ENCODE measurements at regions not wholly inside any gene's neighbourhood (a gene's known extent, or its start where the extent isn't known, plus 50 kb on each side); places are given as distances from the start of the nearest gene placed in this dataset.
"Not testable (repeated sequence)": the region's sequence is repeated elsewhere in the genome, so short reads cannot be mapped to it uniquely, and the experiment has no call there.

DNA sequence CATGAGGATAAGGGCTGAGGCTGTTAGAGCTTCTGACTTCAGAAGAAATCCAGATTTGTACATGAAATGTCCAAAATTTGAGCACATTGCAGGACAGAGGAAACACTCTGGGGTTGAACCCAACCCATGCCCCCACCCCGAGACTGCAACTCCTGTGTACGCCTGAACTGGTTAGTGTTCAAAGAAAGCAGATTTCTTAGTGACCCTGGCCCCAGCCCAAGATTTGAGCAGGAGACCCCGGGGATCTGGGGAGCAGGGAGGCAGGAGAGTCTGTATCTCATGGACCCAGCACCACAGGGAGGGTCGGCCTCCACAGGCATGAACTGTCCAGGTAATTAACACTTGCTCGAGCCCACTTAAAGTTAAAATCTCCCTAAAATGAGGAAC is 69.3 kb upstream of the WNT7B start:
- H3K79me2 ChIP-seq (ENCODE audit: insufficient read depth, low read length): no peaks in the 10 kb centered on the region
- no peaks in the 10 kb centered on the region for H3K27me3 ChIP-seq (ENCODE audit: low read length)
- no peaks in the 10 kb centered on the region for H4K20me1 ChIP-seq (ENCODE audit: low read depth, low read length)
- H3K9ac ChIP-seq (ENCODE audit: low read length): no peak overlapping the region
- no peaks in the 10 kb centered on the region for H3K36me3 ChIP-seq (ENCODE audit: low read length)
- no peak overlapping the region for H3K4me2 ChIP-seq (ENCODE audit: low read depth, low read length, poor library complexity, severe bottlenecking)
- H3K9me2 ChIP-seq (replicated peaks; ENCODE audit: insufficient read depth, low read length): no peaks in the 10 kb centered on the region
- no peak overlapping the region for H3K27ac ChIP-seq (ENCODE audit: low read depth, low read length)
- no peak for TF ChIP-seq EZH2phosphoT487 (conservative IDR thresholded peaks at IDR 0.05; ENCODE audit: low read length)
- TF ChIP-seq, protein P1, sequence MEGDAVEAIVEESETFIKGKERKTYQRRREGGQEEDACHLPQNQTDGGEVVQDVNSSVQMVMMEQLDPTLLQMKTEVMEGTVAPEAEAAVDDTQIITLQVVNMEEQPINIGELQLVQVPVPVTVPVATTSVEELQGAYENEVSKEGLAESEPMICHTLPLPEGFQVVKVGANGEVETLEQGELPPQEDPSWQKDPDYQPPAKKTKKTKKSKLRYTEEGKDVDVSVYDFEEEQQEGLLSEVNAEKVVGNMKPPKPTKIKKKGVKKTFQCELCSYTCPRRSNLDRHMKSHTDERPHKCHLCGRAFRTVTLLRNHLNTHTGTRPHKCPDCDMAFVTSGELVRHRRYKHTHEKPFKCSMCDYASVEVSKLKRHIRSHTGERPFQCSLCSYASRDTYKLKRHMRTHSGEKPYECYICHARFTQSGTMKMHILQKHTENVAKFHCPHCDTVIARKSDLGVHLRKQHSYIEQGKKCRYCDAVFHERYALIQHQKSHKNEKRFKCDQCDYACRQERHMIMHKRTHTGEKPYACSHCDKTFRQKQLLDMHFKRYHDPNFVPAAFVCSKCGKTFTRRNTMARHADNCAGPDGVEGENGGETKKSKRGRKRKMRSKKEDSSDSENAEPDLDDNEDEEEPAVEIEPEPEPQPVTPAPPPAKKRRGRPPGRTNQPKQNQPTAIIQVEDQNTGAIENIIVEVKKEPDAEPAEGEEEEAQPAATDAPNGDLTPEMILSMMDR (IDR thresholded peaks at IDR 0.05; ENCODE audit: insufficient read depth, low read length, poor library complexity, severe bottlenecking): no peak
- no peaks in the 10 kb centered on the region for H3F3A ChIP-seq (ENCODE audit: insufficient read depth)
- no peak overlapping the region for H3K4me3 ChIP-seq (ENCODE audit: insufficient read depth, low read length, poor library complexity, severe bottlenecking)
- no peak overlapping the region for H2AFZ ChIP-seq (ENCODE audit: low read depth, low read length, severe bottlenecking)
- H3K9me3 ChIP-seq (ENCODE audit: insufficient read depth, low read length): no peaks in the 10 kb centered on the region

DNA sequence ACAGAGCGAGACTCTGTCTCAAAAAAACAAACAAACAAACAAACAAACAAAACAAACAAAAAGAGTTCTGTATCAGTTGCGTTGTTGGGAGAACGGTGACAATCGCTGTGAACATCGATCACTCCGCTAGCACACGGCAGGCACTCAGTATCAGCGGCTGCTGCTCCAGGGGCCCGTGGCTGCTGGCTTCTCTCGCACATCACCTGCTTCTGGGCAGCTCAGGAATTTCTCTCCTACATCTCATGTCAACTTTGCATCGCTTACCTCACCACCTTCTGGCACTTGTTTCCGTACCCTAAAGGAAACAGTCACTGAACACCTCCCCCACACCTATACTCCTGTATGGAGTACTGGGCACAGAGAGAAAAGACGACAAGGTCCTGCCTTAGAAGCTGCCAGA is 70.3 kb upstream of the WNT7B start:
- Histone ChIP-seq H2AFZ (ENCODE audit: low read depth, low read length, severe bottlenecking) (no peak overlapping the region), H3F3A (ENCODE audit: insufficient read depth) (no peaks in the 10 kb centered on the region), H3K9me3 (ENCODE audit: insufficient read depth, low read length) (no peaks in the 10 kb centered on the region), H3K9ac (ENCODE audit: low read length) (no peak overlapping the region), H3K27ac (ENCODE audit: low read depth, low read length) (no peak overlapping the region), H3K9me2 (replicated peaks; ENCODE audit: insufficient read depth, low read length) (no peaks in the 10 kb centered on the region), H3K27me3 (ENCODE audit: low read length) (no peaks in the 10 kb centered on the region), H3K4me3 (ENCODE audit: insufficient read depth, low read length, poor library complexity, severe bottlenecking) (no peak overlapping the region), H3K4me2 (ENCODE audit: low read depth, low read length, poor library complexity, severe bottlenecking) (no peak overlapping the region), H3K79me2 (ENCODE audit: insufficient read depth, low read length) (no peaks in the 10 kb centered on the region), H3K36me3 (ENCODE audit: low read length) (no peaks in the 10 kb centered on the region), H4K20me1 (ENCODE audit: low read depth, low read length) (no peaks in the 10 kb centered on the region)
- TF ChIP-seq, protein P1 (IDR thresholded peaks at IDR 0.05; ENCODE audit: insufficient read depth, low read length, poor library complexity, severe bottlenecking): no peak
- TF ChIP-seq EZH2phosphoT487 (conservative IDR thresholded peaks at IDR 0.05; ENCODE audit: low read length): no peak

DNA sequence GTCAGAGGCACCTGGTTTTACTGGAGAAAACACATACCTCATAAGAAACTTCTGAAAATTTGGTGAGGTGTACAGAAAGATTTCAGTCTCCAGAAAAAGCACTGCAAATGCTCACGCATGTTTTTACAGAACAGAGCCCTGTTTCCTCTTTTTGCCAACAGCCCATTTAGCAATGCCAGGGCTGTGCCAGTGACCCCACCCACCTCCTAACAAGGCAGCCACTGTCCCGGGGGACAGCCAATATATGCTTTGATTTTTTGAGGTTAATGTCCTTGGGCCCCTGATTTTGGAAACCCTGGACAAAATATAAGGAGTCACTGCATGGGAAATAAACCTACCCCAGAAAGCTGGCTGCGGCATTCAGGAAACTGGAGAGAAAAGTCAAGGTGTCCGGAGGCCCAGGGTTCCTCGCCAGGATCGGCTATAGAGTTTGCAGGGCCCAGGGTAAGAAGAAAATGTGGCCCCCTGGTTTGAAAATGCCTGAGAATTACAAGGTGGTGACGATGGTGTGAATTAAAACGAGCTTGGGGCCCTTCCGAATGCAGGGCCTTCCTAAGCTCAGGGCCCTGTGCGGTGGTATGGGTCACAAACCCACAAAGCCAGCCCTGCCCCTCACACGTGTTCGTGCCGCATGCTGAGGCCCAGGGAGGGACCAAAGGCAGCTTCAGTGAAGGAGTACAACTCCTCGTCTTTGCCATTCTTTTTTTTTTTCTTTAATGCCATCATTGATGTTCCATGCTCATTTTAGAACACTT is 71.1 kb upstream of the WNT7B start:
- Histone ChIP-seq H3K36me3 (ENCODE audit: low read length) (no peaks in the 10 kb centered on the region), H3K9me2 (replicated peaks; ENCODE audit: insufficient read depth, low read length) (no peaks in the 10 kb centered on the region), H4K20me1 (ENCODE audit: low read depth, low read length) (no peaks in the 10 kb centered on the region), H3K9ac (ENCODE audit: low read length) (no peak overlapping the region), H2AFZ (ENCODE audit: low read depth, low read length, severe bottlenecking) (no peak overlapping the region), H3K27me3 (ENCODE audit: low read length) (no peaks in the 10 kb centered on the region), H3F3A (ENCODE audit: insufficient read depth) (no peaks in the 10 kb centered on the region), H3K9me3 (ENCODE audit: insufficient read depth, low read length) (no peaks in the 10 kb centered on the region), H3K27ac (ENCODE audit: low read depth, low read length) (no peak overlapping the region), H3K4me3 (ENCODE audit: insufficient read depth, low read length, poor library complexity, severe bottlenecking) (no peak overlapping the region), H3K4me2 (ENCODE audit: low read depth, low read length, poor library complexity, severe bottlenecking) (no peak overlapping the region), H3K79me2 (ENCODE audit: insufficient read depth, low read length) (no peaks in the 10 kb centered on the region)
- TF ChIP-seq, protein P1 (IDR thresholded peaks at IDR 0.05; ENCODE audit: insufficient read depth, low read length, poor library complexity, severe bottlenecking): no peak
- TF ChIP-seq EZH2phosphoT487 (conservative IDR thresholded peaks at IDR 0.05; ENCODE audit: low read length): no peak

- H4K20me1 ChIP-seq (ENCODE audit: low read depth, low read length); H3K36me3 ChIP-seq (ENCODE audit: low read length); H3K27me3 ChIP-seq (ENCODE audit: low read length); H2AFZ ChIP-seq (ENCODE audit: low read depth, low read length, severe bottlenecking); H3K9ac ChIP-seq (ENCODE audit: low read length); H3K4me2 ChIP-seq (ENCODE audit: low read depth, low read length, poor library complexity, severe bottlenecking); H3K4me3 ChIP-seq (ENCODE audit: insufficient read depth, low read length, poor library complexity, severe bottlenecking); H3K79me2 ChIP-seq (ENCODE audit: insufficient read depth, low read length); H3K9me2 ChIP-seq (replicated peaks; ENCODE audit: insufficient read depth, low read length); H3K27ac ChIP-seq (ENCODE audit: low read depth, low read length); H3K9me3 ChIP-seq (ENCODE audit: insufficient read depth, low read length); H3F3A ChIP-seq (ENCODE audit: insufficient read depth): not testable (repeated sequence)
Measured at GRCh38 chr22:46048661-46049060, 71.7 kb upstream of the WNT7B start.

All from SU-DHL-6 (cell line).